GM23338 (cell line): ENCODE measurements at regions not wholly inside any gene's neighbourhood (a gene's known extent, or its start where the extent isn't known, plus 50 kb on each side); places are given as distances from the start of the nearest gene placed in this dataset.

Source experiments
- CREB1 ChIP-seq: fragments of 250-450 bp; sonication (Bioruptor Pico); IDR thresholded peaks from 2 replicates; pipeline ENCODE4 v1.5.0; 2020; ENCODE audit warnings: low read depth, mild to moderate bottlenecking, moderate library complexity
- CTCF ChIP-seq, 2 experiments: fragments of 200-600 bp in 1 of 2; sonication (generic) in 1 of 2; conservative IDR thresholded peaks; 2 replicates each; pipeline versions ENCODE4 v1.5.1 to v1.6.1; 2016 to 2017; ENCODE audit warnings: antibody characterized with exemption in 2 of 2, low read depth in 2 of 2, mild to moderate bottlenecking in 2 of 2, moderate library complexity in 1 of 2
- EZH2 ChIP-seq: fragments of 200-600 bp; sonication (generic); IDR thresholded peaks from one replicate; pipeline ENCODE4 v1.8.0; 2017; ENCODE audit warnings: antibody characterized with exemption, mild to moderate bottlenecking, low read depth; ENCODE audit not compliant: unreplicated experiment
- REST ChIP-seq: IDR thresholded peaks from one replicate; pipeline ENCODE4 v1.6.1; 2018; ENCODE audit warnings: antibody characterized with exemption; ENCODE audit not compliant: unreplicated experiment
- STAT1 ChIP-seq: IDR thresholded peaks from one replicate; pipeline ENCODE4 v1.6.1; 2016; ENCODE audit warnings: antibody characterized with exemption; ENCODE audit not compliant: unreplicated experiment
- ZNF462 ChIP-seq: fragments of 250-450 bp; sonication (Bioruptor Pico); IDR thresholded peaks from 2 replicates; pipeline ENCODE4 v1.5.0; 2020; ENCODE audit warnings: mild to moderate bottlenecking, moderate library complexity

- TF ChIP-seq ZNF462 (CRISPR knock-in tag): no peak
- TF ChIP-seq STAT1: no peak
- TF ChIP-seq REST: no peak
- no peak for TF ChIP-seq EZH2
- TF ChIP-seq CREB1 (CRISPR knock-in tag): no peak
- no peak for TF ChIP-seq CTCF (conservative IDR thresholded peaks at IDR 0.05; ENCODE audit: low read depth in 2 of 2)
Measured at GRCh38 chr16:76926595-76926994, 264.4 kb upstream of the MON1B start (continued).
